ENCODE measurements at regions not wholly inside any gene's neighbourhood (a gene's known extent, or its start where the extent isn't known, plus 50 kb on each side); places are given as distances from the start of the nearest gene placed in this dataset.

DNA sequence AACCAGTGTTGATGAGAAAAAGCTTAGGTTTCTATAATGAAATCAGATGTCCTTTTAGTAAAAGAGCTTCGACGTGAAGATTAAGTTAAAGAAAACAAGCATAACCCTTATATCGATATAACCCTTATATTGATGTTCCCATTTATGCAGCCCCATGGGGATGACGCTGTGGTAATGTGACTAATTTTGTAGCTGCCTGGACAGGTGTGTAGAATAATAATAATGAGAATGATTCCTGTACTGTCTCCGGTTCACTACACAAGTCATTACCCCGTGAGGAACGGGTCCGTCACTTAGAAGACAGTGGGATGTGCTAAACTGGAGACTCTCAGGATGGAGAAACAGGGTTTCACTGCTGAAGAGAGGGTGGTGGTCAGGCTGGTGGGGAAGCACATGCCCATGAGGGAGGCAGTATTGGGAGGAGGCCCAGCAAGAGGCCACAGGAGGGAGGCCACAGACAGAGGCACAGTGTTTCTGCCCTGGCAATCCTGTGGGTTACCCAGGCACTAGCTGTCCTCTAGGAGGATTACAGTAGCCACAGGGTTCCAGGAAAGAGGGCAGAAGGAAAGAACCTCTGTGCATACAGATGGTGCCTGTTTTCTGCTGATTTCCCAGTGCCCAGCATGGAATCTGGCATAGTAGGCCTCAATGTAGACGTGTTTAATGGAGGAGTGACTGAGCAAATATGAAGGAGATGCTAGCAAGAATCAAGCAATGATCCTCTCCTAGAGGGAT is 191.1 kb upstream of the TSC22D2 start:
- DNase-seq (ENCODE audit: low read depth): no peak

DNA sequence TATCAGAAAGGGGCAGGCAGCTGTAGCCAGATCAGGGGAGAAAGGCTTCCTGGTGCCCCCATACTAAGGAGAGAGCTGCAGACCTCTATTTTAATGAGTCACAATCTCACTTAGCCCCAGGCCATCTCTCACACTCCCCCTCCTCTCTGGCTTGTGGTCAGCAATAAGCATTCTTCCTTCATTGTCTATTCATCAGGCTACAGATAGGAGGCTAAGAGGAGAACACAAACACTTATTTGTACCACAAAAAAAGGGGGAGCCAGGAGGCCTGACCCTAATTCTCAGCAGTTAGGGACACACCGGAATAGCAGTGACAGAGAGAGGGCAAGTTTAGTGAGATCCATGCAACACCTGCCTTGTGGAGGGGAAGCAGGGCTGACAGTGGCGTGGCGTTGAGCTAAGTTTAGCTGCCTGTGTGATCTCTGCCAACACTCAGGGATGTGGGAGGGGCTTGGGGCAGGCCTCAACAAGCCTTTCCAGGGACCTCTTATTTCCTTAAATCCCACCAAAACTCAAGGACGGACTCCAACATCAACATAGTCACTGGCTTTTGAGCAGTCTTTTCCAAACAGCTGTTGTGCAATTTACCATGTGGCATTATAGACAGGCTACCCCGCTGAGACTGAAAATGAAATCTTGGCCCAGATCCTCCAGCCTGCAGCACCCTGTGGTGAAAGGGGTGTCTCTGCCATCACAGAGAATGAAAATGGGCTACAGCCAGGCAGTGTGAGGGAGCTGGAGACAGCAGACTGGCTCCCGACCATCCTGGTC is 191.9 kb upstream of the TSC22D2 start:
- no peak for DNase-seq (ENCODE audit: low read depth)

DNA sequence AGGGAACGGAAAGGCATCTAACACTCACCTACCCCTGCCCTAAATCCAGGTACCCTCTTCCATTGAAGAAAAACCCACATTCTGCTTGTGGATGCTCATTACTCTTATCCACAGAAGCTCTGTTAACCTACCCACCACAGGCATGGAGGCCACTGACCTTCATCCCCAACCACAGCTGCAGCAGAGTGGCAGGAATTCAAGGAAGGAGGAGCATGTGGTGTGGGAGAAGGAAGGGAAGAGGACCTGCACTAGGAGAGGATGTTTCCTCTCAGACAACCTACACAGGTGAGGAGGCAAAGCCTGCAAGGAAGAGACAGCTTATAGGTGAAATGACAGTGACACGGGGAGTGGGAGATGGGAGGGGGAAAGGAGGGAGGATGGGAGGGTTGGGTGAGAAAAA is 192.5 kb upstream of the TSC22D2 start:
- no peak for DNase-seq (ENCODE audit: low read depth)

- DNase-seq (ENCODE audit: low read depth): no peak
Observed at GRCh38 chr3:150213577-150213976, 194.5 kb upstream of the TSC22D2 start.

DNA sequence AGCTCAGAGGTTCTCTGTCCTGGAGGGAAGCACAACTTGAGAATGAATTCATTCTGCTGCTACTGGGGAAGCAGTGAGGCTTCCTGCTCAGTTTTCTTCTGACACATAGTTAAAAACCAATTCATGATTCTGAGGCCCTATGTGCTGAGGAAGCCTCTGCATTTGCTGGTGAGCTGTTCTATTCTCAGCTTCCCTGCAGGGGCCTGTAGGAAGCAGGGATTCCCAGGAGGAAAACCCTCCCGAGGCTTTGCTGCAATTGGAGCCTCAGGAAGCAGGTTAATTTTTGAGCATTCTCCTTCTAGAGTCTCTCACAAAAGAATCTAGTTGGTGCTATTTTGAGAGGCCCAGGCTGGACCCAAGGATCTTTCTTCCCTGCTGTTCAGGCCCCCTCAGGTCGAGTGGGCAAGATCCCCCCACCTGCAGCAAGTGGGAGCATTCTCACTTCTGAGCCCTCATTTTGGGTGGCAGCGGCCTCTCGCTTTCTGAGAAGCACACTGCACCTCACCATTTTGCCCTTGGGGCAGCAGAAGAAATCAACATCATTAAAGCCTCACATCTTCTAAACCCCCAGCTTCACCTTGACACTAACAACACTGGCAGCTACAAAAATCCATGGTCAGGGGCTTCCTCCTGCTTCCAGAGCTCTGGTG is 197.5 kb upstream of the TSC22D2 start:
- DNase-seq (ENCODE audit: low read depth): no peak

- DNase-seq (ENCODE audit: low read depth): no peak
Observed at GRCh38 chr3:150203273-150203672, 204.8 kb upstream of the TSC22D2 start.

DNA sequence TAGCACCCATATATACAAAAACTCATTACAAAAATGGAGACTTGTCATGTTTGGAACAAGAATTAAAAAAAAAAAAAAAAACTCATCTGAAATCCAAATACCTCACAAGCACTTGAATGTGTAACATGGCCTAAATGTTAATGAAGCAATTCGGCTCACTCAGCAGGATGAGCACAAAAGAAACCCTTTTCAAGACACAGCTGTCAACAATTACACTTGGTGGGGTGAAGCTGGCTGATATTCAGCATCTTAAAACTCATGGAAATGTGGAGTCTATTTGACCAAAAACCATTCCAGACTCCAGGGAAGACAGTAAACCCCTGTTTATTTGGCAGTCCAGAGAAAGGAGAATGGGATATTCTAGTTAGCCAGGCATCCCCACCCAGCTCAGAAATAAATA is 205.4 kb upstream of the TSC22D2 start:
- no peak for DNase-seq (ENCODE audit: low read depth)

- no peak for DNase-seq (ENCODE audit: low read depth)
Observed at GRCh38 chr3:150194957-150195356, 213.1 kb upstream of the TSC22D2 start.

DNA sequence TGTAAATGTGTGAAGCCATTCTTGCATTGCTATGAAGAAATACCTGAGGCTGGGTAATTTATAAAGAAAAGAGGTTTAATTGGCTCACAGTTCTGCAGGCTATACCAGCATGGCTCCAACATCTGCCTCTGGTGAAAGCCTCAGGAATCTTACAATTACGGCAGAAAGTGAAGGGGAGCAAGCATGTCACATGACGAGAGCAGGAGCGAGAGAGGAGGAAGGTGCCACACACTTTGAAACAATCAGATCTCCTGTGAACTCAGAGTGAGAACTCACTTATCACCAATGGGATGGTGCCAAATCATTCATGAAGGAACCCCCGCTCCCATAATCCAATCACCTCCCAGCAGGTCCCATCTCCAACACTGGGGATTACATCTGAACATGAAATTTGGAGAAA is 213.6 kb upstream of the TSC22D2 start:
- no peak for DNase-seq (ENCODE audit: low read depth)

GRCh38 chr3:150184426-150185071 is 213.9 kb upstream of the PFN2 start:
- DNase-seq (ENCODE audit: low read depth): no peak

DNA sequence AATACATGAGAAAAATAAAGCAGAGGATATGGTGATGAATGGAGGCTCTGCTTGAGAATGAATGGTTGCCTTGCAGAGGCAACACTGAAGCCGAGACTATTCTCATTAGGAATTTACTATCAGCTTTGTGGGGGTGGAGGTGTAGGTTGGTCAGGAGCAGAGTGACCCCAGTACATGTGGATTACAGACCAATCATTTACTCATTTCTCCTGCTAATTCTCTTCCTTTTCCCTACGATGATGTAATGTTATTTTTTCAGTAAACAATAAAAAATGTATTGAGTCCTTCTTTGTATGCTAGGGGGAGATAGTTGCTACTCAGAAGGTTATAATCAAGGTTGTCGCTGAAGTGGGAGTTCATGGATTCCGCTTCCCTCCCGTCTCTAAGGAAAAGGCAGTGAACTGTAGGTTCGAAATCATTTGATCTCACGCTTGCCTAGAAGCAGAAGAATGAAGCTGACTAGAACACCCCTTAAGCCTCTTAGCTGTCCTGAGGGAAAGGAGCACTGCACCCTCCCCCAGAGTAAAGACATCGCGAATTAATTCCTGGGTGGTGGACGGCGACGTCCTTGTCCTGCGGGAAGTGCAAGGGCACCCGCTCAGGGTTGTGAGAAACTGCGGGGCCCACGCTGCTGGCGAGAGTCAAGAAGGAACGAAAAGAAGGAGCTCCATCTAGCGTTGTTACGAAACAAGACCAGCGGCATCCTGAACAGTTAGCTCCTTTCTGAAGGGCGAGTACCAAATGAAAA is 213.2 kb upstream of the PFN2 start:
- peak; percentile 4 for DNase-seq (ENCODE audit: low read depth)

- no peak for DNase-seq (ENCODE audit: low read depth)
Observed at GRCh38 chr3:150180334-150180733, 209.6 kb upstream of the PFN2 start.

DNA sequence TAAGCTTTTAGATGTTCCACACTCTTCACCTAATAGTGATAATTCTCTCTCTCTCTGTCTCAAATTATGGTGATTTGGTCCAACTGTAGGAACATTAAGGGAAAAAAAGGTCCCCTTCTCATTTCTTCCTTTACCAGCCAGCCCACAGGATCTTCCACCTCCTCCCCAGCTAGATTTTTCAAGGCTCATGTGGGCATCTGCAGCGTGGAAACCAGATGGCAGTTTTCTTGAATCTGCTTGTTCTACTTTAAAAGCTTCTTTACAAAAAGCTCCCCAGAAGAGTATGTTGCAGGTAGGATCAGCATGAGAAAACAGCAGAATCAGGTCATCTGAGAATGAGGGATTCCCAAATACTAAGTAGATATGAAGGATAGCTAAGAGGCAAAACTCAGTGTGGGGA is 208.6 kb upstream of the PFN2 start:
- DNase-seq (ENCODE audit: low read depth): no peak

DNA sequence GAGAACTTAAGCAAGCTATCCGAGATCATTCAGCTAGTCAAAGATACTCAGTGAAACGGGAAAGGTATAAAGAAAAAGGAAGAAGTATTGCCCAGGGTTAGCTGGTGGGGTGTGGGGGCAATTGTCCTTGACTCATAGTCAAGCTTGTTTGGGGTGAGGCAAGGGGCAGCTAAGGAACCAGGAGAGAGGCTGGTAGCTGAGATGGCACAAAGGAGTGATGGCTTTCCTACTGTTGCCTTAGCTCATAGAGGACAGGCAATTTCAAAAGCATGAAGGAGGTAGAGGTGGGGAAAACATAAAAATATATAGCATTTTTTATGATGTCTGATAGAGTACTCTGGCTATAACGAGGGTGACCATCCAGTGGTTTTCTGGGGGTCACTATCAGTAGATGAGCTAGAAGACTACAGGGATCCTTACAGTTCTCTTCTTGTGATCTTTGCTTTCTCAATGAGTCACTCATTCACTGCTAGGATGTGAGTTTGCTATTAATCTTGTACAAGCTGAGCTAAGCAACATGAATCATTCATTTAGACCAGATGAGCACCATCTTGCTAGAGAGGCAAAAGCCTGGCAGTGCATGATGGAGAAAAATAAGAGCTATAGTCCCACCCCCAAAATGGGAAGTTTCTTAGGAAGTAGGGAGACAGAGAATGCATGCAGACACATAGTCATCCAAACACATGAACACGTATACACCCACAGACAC is 207.1 kb upstream of the PFN2 start:
- DNase-seq (ENCODE audit: low read depth): no peak

GRCh38 chr3:150174179-150174578 is 203.5 kb upstream of the PFN2 start:
- DNase-seq (ENCODE audit: low read depth): no peak

DNA sequence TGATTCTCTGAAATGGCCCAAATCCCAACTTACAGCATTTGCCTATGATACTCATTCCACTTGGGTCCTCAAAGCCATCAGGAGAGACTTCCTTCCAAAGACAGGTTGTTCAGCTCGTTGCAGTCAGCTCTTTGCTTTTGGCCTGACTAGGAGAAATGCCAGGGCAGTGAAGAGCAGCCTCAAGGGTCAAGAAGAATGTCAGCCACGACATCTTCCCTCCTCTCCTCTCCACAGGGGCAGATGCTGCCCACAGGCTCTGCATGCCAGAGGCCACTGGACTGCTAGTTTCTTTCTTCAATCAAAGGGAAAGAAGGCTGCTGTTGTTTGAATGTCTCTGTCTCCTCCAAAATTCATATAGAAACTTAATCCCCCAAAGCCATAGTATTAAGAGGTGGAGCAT is 201.7 kb upstream of the PFN2 start:
- DNase-seq (ENCODE audit: low read depth): no peak

GRCh38 chr3:150170852-150171520 is 200.3 kb upstream of the PFN2 start:
- no peak for DNase-seq (ENCODE audit: low read depth)

DNA sequence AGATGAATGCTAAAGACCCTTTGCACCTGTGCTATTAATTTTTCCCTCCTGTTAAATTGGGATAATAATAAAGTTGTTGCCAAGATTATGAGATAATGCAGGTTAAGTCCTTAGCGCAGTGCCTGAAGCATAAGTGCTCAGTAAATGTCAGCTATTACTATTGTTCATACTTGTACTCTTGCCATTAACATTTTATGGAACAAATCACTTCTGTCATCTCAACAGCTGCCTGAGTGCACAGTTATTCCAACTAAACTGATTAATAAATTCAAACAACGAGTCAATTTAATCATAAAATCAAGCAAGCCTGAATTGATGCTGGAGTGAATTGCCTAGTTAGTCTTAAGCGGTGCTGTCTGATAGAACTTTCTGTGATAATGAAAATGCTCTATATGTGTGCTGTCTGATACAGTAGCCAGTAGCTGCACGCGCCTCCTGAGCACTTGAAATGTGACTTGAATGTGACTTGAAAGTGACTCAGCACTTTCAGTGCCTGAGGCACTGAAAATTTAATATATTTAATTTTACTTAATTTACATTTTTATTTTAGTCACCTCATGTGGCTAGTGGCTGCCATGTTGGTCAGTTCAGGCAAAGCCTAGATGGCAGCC is 198.7 kb upstream of the PFN2 start:
- no peak for DNase-seq (ENCODE audit: low read depth)

DNA sequence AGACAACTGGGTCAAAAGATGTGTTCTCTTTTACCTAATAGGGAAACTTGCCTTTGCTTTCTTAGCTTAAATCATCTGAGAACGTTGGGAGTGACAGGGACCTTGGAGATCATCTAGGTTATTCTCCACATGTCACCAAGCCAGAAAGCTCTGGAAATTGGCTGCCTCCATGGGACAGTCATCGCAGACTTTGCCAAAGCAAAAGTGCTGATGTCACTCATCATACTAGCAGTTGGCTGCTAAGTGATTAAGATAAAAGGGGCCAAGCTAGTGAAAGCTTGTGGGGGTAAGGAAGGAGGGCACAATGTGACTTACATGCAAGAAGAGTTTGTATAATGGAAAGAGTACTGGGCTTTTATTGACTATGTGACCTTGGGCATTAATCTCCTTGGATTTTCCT is 198.0 kb upstream of the PFN2 start:
- no peak for DNase-seq (ENCODE audit: low read depth)

- DNase-seq (ENCODE audit: low read depth): no peak
Observed at GRCh38 chr3:150165396-150166094, 194.8 kb upstream of the PFN2 start.

All from activated T-cell treated with anti-CD3 and anti-CD28 coated beads for 24 hours (primary cell).